Panc1 (cell line): ENCODE measurements at regions not wholly inside any gene's neighbourhood (a gene's known extent, or its start where the extent isn't known, plus 50 kb on each side); places are given as distances from the start of the nearest gene placed in this dataset.

ENCODE experiments used
- POLR2AphosphoS5 ChIP-seq: IDR thresholded peaks from 2 replicates; pipeline ENCODE4 v1.6.1; 2012; ENCODE audit warnings: mild to moderate bottlenecking, low read depth, low read length, moderate library complexity
- TF ChIP-seq, protein P1 (sequence below): fragments of 450-650 bp; IDR thresholded peaks from 2 replicates; pipeline ENCODE4 v1.5.1; 2017; ENCODE audit warnings: mild to moderate bottlenecking
- TF ChIP-seq, protein P2 (sequence below), 2 experiments: IDR thresholded peaks; 2 replicates each; pipeline ENCODE4 v1.6.1; 2011 to 2012; ENCODE audit warnings: low read depth in 2 of 2, control low read depth in 1 of 2, low read length in 1 of 2, mild to moderate bottlenecking in 1 of 2, moderate library complexity in 1 of 2; ENCODE audit not compliant: insufficient read depth in 1 of 2

GRCh38 chr10:3512263-3512662 is 272.7 kb downstream of the KLF6 start:
- TF ChIP-seq, protein P1, sequence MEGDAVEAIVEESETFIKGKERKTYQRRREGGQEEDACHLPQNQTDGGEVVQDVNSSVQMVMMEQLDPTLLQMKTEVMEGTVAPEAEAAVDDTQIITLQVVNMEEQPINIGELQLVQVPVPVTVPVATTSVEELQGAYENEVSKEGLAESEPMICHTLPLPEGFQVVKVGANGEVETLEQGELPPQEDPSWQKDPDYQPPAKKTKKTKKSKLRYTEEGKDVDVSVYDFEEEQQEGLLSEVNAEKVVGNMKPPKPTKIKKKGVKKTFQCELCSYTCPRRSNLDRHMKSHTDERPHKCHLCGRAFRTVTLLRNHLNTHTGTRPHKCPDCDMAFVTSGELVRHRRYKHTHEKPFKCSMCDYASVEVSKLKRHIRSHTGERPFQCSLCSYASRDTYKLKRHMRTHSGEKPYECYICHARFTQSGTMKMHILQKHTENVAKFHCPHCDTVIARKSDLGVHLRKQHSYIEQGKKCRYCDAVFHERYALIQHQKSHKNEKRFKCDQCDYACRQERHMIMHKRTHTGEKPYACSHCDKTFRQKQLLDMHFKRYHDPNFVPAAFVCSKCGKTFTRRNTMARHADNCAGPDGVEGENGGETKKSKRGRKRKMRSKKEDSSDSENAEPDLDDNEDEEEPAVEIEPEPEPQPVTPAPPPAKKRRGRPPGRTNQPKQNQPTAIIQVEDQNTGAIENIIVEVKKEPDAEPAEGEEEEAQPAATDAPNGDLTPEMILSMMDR = peak; percentile 33
- TF ChIP-seq, protein P2, sequence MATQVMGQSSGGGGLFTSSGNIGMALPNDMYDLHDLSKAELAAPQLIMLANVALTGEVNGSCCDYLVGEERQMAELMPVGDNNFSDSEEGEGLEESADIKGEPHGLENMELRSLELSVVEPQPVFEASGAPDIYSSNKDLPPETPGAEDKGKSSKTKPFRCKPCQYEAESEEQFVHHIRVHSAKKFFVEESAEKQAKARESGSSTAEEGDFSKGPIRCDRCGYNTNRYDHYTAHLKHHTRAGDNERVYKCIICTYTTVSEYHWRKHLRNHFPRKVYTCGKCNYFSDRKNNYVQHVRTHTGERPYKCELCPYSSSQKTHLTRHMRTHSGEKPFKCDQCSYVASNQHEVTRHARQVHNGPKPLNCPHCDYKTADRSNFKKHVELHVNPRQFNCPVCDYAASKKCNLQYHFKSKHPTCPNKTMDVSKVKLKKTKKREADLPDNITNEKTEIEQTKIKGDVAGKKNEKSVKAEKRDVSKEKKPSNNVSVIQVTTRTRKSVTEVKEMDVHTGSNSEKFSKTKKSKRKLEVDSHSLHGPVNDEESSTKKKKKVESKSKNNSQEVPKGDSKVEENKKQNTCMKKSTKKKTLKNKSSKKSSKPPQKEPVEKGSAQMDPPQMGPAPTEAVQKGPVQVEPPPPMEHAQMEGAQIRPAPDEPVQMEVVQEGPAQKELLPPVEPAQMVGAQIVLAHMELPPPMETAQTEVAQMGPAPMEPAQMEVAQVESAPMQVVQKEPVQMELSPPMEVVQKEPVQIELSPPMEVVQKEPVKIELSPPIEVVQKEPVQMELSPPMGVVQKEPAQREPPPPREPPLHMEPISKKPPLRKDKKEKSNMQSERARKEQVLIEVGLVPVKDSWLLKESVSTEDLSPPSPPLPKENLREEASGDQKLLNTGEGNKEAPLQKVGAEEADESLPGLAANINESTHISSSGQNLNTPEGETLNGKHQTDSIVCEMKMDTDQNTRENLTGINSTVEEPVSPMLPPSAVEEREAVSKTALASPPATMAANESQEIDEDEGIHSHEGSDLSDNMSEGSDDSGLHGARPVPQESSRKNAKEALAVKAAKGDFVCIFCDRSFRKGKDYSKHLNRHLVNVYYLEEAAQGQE (IDR thresholded peaks at IDR 0.05; ENCODE audit: insufficient read depth in 1 of 2, low read depth in 2 of 2, low read length in 1 of 2) = no peak
- TF ChIP-seq POLR2AphosphoS5 = no peak
